Upper lobe of left lung (tissue), 6 donors: ENCODE measurements at regions not wholly inside any gene's neighbourhood (a gene's known extent, or its start where the extent isn't known, plus 50 kb on each side); places are given as distances from the start of the nearest gene placed in this dataset.

Experiments
- ATAC-seq, 2 donors: fragments of 200-7000 bp; cut with Tn5 transposase; one replicate each; pipeline ENCODE4 v1.9.1; 2022; ENCODE audit warnings: mild to moderate bottlenecking in 2 of 2, moderate library complexity in 2 of 2; ENCODE audit not compliant: low FRiP score in 2 of 2
- DNase-seq, 2 donors: peaks; one replicate each; pipeline ENCODE4 v3.0.0-alpha.2; 2019 to 2020
- H3K27ac ChIP-seq, 4 donors: fragments of 200-600 bp; sonication (generic); one replicate each; pipeline ENCODE4 v1.5.1; 2016 to 2019
- H3K27me3 ChIP-seq, 4 donors: fragments of 200-600 bp; sonication (generic); one replicate each; pipeline ENCODE4 v1.5.1; 2017 to 2019
- H3K36me3 ChIP-seq, 4 donors: fragments of 200-600 bp; sonication (generic); one replicate each; pipeline ENCODE4 v1.5.1; 2016 to 2019
- H3K4me1 ChIP-seq, 4 donors: fragments of 200-600 bp; sonication (generic); one replicate each; pipeline ENCODE4 v1.5.1; 2018 to 2019
- H3K4me3 ChIP-seq, 4 donors: fragments of 200-600 bp; sonication (generic); one replicate each; pipeline ENCODE4 v1.5.1; 2017 to 2019; ENCODE audit warnings: mild to moderate bottlenecking in 2 of 4, moderate library complexity in 1 of 4
- H3K9me3 ChIP-seq, 4 donors: fragments of 200-600 bp; sonication (generic); one replicate each; pipeline ENCODE4 v1.5.1; 2018 to 2019
- CTCF ChIP-seq, 6 experiments: fragments of 450-650 bp in 4 of 6; fragments of 200-600 bp in 2 of 6; sonication (generic) in 2 of 6; IDR thresholded peaks; one replicate each; pipeline ENCODE4 v1.5.1; 2016 to 2019; ENCODE audit warnings: antibody characterized with exemption in 6 of 6
- EP300 ChIP-seq, 4 donors: sonication (generic); formaldehyde crosslinking; IDR thresholded peaks; one replicate each; pipeline ENCODE4 v1.5.1; 2017; ENCODE audit warnings: antibody characterized with exemption in 4 of 4, control low read depth in 2 of 4
- POLR2A ChIP-seq, 4 donors: fragments of 450-650 bp; IDR thresholded peaks; one replicate each; pipeline ENCODE4 v1.5.1; 2016 to 2017; ENCODE audit warnings: antibody characterized with exemption in 4 of 4, mild to moderate bottlenecking in 2 of 4
- POLR2AphosphoS5 ChIP-seq, 2 donors: sonication (generic); formaldehyde crosslinking; IDR thresholded peaks; one replicate each; pipeline ENCODE4 v1.5.1; 2017; ENCODE audit warnings: antibody characterized with exemption in 2 of 2
- WGBS, 2 donors: methylation state at CpG; one replicate each; pipeline ENCODE4 v1.1.5; 2017 to 2018; 5-methylcytosine and 5-hydroxymethylcytosine counted together
- donor health status: DM: no; HTN: no; CAD: no; lungs with moderate emphysema.
- donor health status: DM: no; HTN: yes; CAD: no; lungs with severe emphysema.

GRCh38 chr5:162282191-162282590 lies 214.6 kb downstream of the GABRG2 start:
- Histone ChIP-seq H3K4me3 (no peak overlapping the region), H3K9me3 (no peaks in the 10 kb centered on the region), H3K36me3 (no peaks in the 10 kb centered on the region), H3K27me3 (no peaks in the 10 kb centered on the region), H3K4me1 (no peaks in the 10 kb centered on the region), H3K27ac (no peak overlapping the region)
- WGBS, 2 donors: 56 to 75% methylated on average over 1 of the region's 1 CpG
- no peak for ATAC-seq
- DNase-seq: no peak
- TF ChIP-seq EP300 (IDR thresholded peaks at IDR 0.05): no peak

GRCh38 chr5:162283609-162284008 lies 216.0 kb downstream of the GABRG2 start:
- Histone ChIP-seq H3K4me3 (no peak overlapping the region), H3K27me3 (no peaks in the 10 kb centered on the region), H3K27ac (no peak overlapping the region), H3K4me1 (no peaks in the 10 kb centered on the region), H3K36me3 (no peaks in the 10 kb centered on the region), H3K9me3 (no peaks in the 10 kb centered on the region)
- DNase-seq (no peak), ATAC-seq (no peak)
- WGBS, 2 donors: 0 to 50% methylated on average over 1 of the region's 1 CpG
- TF ChIP-seq EP300 (IDR thresholded peaks at IDR 0.05) (no peak), POLR2AphosphoS5 (IDR thresholded peaks at IDR 0.05) (no peak), CTCF (IDR thresholded peaks at IDR 0.05) (no peak), POLR2A (IDR thresholded peaks at IDR 0.05) (no peak)

- Histone ChIP-seq H3K9me3 (no peaks in the 10 kb centered on the region), H3K4me3 (no peak overlapping the region), H3K4me1 (no peaks in the 10 kb centered on the region), H3K27ac (no peak overlapping the region), H3K27me3 (no peaks in the 10 kb centered on the region), H3K36me3 (no peaks in the 10 kb centered on the region)
- ATAC-seq (no peak), DNase-seq (no peak)
- no peak for TF ChIP-seq EP300 (IDR thresholded peaks at IDR 0.05)
- 37 to 57% methylated on average over 4 of the region's 4 CpGs for WGBS, 2 donors
These were observed 221.2 kb downstream of the GABRG2 start for GRCh38 chr5:162288647-162289296.

- H3K27me3 ChIP-seq: no peaks in the 10 kb centered on the region
- no peaks in the 10 kb centered on the region for H3K9me3 ChIP-seq
- no peak for DNase-seq
- no peaks in the 10 kb centered on the region for H3K36me3 ChIP-seq
- no peak overlapping the region for H3K27ac ChIP-seq
- no peaks in the 10 kb centered on the region for H3K4me1 ChIP-seq
- TF ChIP-seq EP300 (IDR thresholded peaks at IDR 0.05) (no peak), POLR2AphosphoS5 (IDR thresholded peaks at IDR 0.05) (no peak), CTCF (IDR thresholded peaks at IDR 0.05) (no peak), POLR2A (IDR thresholded peaks at IDR 0.05) (no peak)
- WGBS, 2 donors: 31 to 38% methylated on average over 2 of the region's 2 CpGs
- no peak overlapping the region for H3K4me3 ChIP-seq
- ATAC-seq: no peak
These were observed 221.9 kb downstream of the GABRG2 start for GRCh38 chr5:162289489-162289888.

- Histone ChIP-seq H3K4me1 (no peaks in the 10 kb centered on the region), H3K27me3 (no peaks in the 10 kb centered on the region), H3K9me3 (no peaks in the 10 kb centered on the region), H3K27ac (no peak overlapping the region), H3K36me3 (no peaks in the 10 kb centered on the region), H3K4me3 (no peak overlapping the region)
- no peak for ATAC-seq
- WGBS, 2 donors: 72 to 90% methylated on average over 2 of the region's 2 CpGs
- TF ChIP-seq EP300 (IDR thresholded peaks at IDR 0.05) (no peak), POLR2A (IDR thresholded peaks at IDR 0.05) (no peak), POLR2AphosphoS5 (IDR thresholded peaks at IDR 0.05) (no peak), CTCF (IDR thresholded peaks at IDR 0.05) (no peak)
- DNase-seq: no peak
These were observed 232.2 kb downstream of the GABRG2 start for GRCh38 chr5:162299793-162300192.

- Histone ChIP-seq H3K27ac (no peak overlapping the region), H3K4me3 (no peak overlapping the region), H3K4me1 (no peaks in the 10 kb centered on the region), H3K36me3 (no peaks in the 10 kb centered on the region), H3K27me3 (no peaks in the 10 kb centered on the region), H3K9me3 (no peaks in the 10 kb centered on the region)
- ATAC-seq (no peak), DNase-seq (no peak)
- no peak for TF ChIP-seq POLR2A (IDR thresholded peaks at IDR 0.05)
These were observed 233.8 kb downstream of the GABRG2 start for GRCh38 chr5:162301356-162301755.
